HG02852 (cell line): ENCODE measurements at regions not wholly inside any gene's neighbourhood (a gene's known extent, or its start where the extent isn't known, plus 50 kb on each side); places are given as distances from the start of the nearest gene placed in this dataset.

ENCODE experiments used
- ATAC-seq: cut with Tn5 transposase; IDR thresholded peaks from one replicate; pipeline ENCODE4 v1.9.1; 2021; ENCODE audit warnings: mild to moderate bottlenecking, moderate library complexity; ENCODE audit not compliant: unreplicated experiment

GRCh38 chr10:31647861-31648260 is 280.8 kb downstream of the ARHGAP12 start:
- ATAC-seq, result no peak

DNA sequence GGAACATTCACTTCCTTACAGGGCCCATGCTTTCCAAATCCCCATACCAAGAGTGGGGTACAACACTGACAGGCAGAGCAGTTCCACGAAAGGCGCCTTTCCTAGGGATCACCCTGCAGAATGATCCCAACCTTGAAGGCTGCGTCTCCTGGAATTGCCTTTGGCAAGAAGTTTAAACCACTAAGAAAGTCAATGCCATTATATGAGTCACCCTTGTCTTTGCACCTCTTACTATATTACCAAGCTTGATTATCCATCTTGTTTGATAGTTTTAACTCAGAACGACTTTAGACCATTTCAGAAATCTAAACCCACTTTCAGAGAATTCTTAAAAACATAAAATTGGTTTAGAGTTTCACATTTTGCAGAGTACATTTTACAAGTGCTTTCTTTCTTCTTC is 282.1 kb downstream of the ARHGAP12 start:
- ATAC-seq, result no peak

DNA sequence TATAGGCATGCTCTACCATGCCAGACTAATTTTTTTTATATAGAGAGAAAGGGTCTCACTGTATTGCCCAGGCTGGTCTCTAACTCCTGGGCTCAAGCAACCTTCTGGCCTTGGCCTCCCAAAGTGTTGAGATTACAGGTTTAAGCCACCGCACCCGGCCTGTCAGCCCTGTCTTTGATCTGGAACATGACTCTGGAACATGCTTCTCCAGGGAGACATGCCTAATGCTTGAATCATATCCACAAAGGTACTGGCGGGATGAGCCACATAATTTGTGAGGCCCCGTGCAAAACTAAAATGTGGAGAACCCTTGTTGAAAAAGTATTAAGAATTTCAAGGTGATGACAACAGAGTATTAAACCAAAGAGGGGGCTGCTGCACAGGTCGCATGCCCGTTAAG is 282.8 kb downstream of the ARHGAP12 start:
- no peak for ATAC-seq

DNA sequence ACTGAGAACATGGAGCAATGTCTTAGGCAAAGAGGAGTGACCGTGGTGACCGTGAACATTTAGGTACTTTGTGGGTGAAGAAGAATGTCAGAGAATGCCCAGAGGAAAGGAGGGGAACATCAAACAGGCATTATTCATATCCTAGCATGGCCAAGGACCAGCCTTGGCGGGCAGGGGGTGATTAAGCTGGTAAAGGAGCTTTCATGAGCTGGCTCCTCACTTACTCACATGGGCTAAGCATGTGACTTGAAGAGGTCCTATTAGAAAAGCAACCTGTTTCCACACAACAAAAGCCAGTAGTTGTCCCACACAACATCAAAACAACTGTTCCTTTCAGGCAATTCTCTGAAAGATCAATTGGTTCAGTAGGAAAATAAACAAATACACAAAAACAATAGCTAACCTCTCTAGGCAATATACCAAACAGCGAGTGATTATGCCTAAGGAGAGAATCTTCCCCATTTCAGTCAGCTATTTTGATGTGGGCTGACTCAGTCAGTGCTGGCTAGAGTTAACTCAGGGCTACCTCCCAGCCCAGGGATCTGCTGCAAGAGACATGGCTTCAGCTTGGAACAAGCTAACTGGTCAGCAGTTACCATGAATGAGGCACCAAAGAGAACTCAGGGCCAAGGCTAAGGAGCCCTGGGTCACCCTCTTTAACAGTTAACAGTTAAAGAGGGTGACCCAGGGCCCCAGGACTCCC is 283.5 kb downstream of the ARHGAP12 start:
- ATAC-seq, result no peak

GRCh38 chr10:31642281-31642680 is 286.4 kb downstream of the ARHGAP12 start:
- no peak for ATAC-seq

GRCh38 chr10:31635415-31636065 is 293.1 kb downstream of the ARHGAP12 start:
- no peak for ATAC-seq

DNA sequence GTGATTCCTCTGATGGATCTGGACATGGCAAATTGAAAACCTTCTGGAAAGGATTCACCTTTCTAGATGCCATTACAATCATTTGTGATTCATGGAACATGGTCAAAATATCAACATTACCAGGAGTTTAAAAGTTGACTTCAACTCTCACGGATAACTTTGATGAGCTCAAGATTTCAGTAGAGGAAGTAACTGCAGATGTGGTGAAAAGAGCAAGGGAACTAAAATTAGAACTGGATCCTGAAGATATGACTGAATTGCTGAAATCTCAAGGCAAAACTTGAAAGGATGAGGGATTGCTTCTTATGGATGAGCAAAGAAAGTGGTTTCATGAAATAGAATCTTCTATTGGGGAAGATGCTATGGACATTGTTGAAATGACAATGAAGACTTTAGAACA is 293.6 kb downstream of the ARHGAP12 start:
- ATAC-seq, result no peak

GRCh38 chr10:31630861-31631567 is 297.6 kb downstream of the ARHGAP12 start:
- ATAC-seq, result no peak

DNA sequence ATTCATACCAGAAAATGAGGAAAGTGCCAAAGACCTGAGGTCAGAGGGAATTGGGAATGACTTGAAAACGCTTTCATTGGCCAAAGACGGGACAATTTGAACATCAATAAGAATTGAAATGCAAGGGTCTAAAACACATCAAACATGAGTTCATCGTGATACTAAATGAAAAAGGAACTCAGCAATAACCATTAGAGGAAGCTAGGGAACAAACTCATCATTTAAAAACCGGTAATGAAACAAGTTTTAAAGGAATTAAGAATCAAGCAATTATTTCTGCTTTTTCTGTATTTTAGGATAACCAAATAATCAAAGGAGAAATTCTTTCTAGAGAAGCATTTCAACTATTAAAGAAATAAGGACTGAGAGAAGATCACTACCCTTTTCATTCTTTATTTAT is 303.1 kb downstream of the ARHGAP12 start:
- ATAC-seq, result no peak

- ATAC-seq, result no peak
Measured at GRCh38 chr10:31624611-31625010, 304.0 kb downstream of the ARHGAP12 start.

DNA sequence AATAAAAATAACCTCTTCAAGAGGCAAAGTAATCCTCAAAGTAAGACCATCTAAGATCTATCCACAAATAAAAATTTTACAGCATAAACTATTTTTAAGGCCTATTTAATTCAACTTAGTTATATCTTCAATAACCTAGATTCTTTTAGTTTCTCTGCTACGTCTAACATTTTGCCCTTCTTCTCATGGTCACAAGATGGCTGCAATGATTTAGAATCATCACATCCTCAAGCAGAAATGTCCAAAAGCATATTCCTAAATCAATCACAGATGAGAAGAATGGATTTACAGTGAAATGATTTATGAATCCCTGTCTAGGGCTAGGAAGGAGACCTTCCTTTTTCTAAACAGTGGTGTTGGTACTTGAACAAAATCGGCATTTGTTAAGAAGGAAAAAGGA is 304.7 kb downstream of the ARHGAP12 start:
- ATAC-seq, result no peak

DNA sequence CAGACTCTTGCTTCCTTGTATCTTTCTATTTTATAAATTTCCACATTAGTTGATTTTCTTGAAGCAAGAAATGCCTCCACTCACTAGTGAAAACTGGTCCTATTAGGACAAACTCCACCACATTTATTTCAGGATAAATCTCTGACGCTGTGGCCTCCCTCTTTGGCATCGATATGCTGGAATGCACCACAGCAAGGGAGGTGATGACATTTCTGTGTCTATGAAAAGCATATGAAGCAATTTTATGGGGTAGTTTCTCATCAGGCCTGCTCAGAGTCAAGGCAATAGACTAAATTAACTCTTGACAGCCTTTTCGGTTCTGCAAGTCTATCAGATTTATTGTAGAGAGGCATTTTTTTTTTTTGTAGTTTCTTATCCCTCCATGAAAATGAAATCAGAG is 304.4 kb downstream of the ZEB1 start:
- no peak for ATAC-seq

- ATAC-seq, result no peak
Measured at GRCh38 chr10:31622978-31623377, 304.0 kb downstream of the ZEB1 start.

DNA sequence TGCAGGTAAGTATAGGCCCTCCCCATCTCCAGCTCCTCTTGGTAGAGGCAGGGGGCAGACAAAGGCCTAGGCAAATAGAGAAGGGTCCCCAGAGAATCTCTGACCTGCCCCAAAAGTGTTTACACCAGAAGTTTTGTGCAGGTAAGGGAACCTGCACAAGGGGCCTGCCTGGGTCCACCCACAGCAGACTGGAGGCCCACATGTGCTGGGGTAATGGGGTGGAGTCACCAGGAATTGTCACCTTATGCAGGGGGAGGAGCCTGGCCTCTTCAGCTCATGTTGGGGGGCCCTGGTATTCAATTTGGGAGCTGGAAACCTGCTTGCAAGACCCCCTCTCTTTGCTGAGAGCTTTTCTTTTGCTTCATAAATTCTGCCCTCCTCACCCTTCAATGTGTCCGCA is 302.7 kb downstream of the ZEB1 start:
- ATAC-seq, result no peak

- ATAC-seq, result no peak
Measured at GRCh38 chr10:31620226-31621151, 301.5 kb downstream of the ZEB1 start.

- ATAC-seq, result no peak
Measured at GRCh38 chr10:31619531-31620061, 300.6 kb downstream of the ZEB1 start.

GRCh38 chr10:31618541-31619291 is 299.7 kb downstream of the ZEB1 start:
- ATAC-seq, result no peak

DNA sequence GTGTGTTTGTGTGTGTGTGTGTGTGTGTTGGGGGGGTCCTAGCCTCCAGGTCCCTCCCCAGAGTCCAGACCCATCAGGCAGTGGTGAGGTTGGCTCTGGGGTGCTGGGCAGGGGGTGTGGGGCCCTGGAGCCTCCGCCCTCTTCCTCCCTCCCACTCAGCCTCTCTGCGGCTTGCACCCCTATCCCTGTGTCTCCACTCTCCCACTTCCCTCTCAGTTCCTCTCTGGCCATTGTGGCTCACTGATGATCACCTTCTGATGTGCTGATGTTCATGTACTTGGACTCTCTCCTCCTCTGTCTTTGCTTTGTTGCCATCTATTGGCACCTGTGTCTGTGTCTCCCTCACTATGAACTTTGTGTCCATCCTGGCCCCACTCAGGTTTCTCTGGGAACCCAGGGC is 298.7 kb downstream of the ZEB1 start:
- no peak for ATAC-seq

- no peak for ATAC-seq
Measured at GRCh38 chr10:31617133-31617532, 298.1 kb downstream of the ZEB1 start.

DNA sequence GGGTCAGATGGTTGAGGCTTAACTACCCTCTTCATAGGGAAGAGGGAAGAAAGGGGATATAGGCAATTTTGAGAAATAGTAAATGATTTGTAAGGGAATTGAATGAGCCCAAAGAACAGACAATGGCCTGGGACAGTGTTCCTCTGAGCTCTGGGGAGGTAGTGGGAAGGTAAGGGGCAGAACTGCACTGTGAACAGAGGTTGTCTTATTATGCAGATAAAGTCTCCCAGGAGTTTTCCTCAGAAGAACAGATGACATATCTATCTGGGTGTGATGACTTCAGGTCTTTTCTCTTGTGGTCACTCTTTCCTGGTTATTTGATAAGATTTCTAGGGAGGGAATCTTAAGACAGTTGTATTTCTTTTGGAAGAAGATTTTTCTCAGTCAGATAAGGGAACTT is 296.1 kb downstream of the ZEB1 start:
- no peak for ATAC-seq
